ENCODE measurements at regions not wholly inside any gene's neighbourhood (a gene's known extent, or its start where the extent isn't known, plus 50 kb on each side); places are given as distances from the start of the nearest gene placed in this dataset.
"Not testable (repeated sequence)": the region's sequence is repeated elsewhere in the genome, so short reads cannot be mapped to it uniquely, and the experiment has no call there.

GRCh38 chr12:83573671-83574070 lies 887.0 kb downstream of the TMTC2 start:
- no peak overlapping the region for H3K4me3 ChIP-seq (ENCODE audit: low read depth, low read length)
- peak; percentile 22 for DNase-seq (ENCODE audit: low read depth)
- no peak for TF ChIP-seq CTCF (IDR thresholded peaks at IDR 0.05; ENCODE audit: low read depth, low read length, missing control alignments)
- in situ Hi-C loops (cut with HindIII; ENCODE audit: low sequenced_read_pairs) = no loop called here

GRCh38 chr12:83559650-83560049 lies 872.9 kb downstream of the TMTC2 start:
- DNase-seq (ENCODE audit: low read depth) = no peak
- no peak for TF ChIP-seq CTCF (IDR thresholded peaks at IDR 0.05; ENCODE audit: low read depth, low read length, missing control alignments)
- in situ Hi-C loops (cut with HindIII; ENCODE audit: low sequenced_read_pairs) = no loop called here
- no peak overlapping the region for H3K4me3 ChIP-seq (ENCODE audit: low read depth, low read length)

- DNase-seq (ENCODE audit: low read depth); in situ Hi-C loops (cut with HindIII; ENCODE audit: low sequenced_read_pairs); H3K4me3 ChIP-seq (ENCODE audit: low read depth, low read length): not testable (repeated sequence)
Observed at GRCh38 chr12:83556040-83556439, 869.3 kb downstream of the TMTC2 start.

- in situ Hi-C loops (cut with HindIII; ENCODE audit: low sequenced_read_pairs) = no loop called here
- H3K4me3 ChIP-seq (ENCODE audit: low read depth, low read length) = no peak overlapping the region
- no peak for TF ChIP-seq CTCF (IDR thresholded peaks at IDR 0.05; ENCODE audit: low read depth, low read length, missing control alignments)
- no peak for DNase-seq (ENCODE audit: low read depth)
Observed at GRCh38 chr12:83541446-83541845, 854.7 kb downstream of the TMTC2 start.

- no peak for DNase-seq (ENCODE audit: low read depth)
- H3K4me3 ChIP-seq (ENCODE audit: low read depth, low read length) = no peak overlapping the region
- in situ Hi-C loops (cut with HindIII; ENCODE audit: low sequenced_read_pairs) = no loop called here
- no peak for TF ChIP-seq CTCF (IDR thresholded peaks at IDR 0.05; ENCODE audit: low read depth, low read length, missing control alignments)
Observed at GRCh38 chr12:83538361-83538965, 851.8 kb downstream of the TMTC2 start.

- DNase-seq (ENCODE audit: low read depth) = no peak
- in situ Hi-C loops (cut with HindIII; ENCODE audit: low sequenced_read_pairs) = no loop called here
- no peak overlapping the region for H3K4me3 ChIP-seq (ENCODE audit: low read depth, low read length)
- no peak for TF ChIP-seq CTCF (IDR thresholded peaks at IDR 0.05; ENCODE audit: low read depth, low read length, missing control alignments)
Observed at GRCh38 chr12:83537428-83538053, 850.8 kb downstream of the TMTC2 start.

GRCh38 chr12:83536496-83536895 lies 849.8 kb downstream of the TMTC2 start:
- no peak overlapping the region for H3K4me3 ChIP-seq (ENCODE audit: low read depth, low read length)
- TF ChIP-seq CTCF (IDR thresholded peaks at IDR 0.05; ENCODE audit: low read depth, low read length, missing control alignments) = no peak
- in situ Hi-C loops (cut with HindIII; ENCODE audit: low sequenced_read_pairs) = no loop called here
- no peak for DNase-seq (ENCODE audit: low read depth)

Measured in astrocyte of the cerebellum (primary cell).